ENCODE measurements at regions not wholly inside any gene's neighbourhood (a gene's known extent, or its start where the extent isn't known, plus 50 kb on each side); places are given as distances from the start of the nearest gene placed in this dataset.

- Histone ChIP-seq H3K27me3 (no peaks in the 10 kb centered on the region), H3K36me3 (no peaks in the 10 kb centered on the region), H3K9me3 (no peaks in the 10 kb centered on the region), H3K4me2 (no peak overlapping the region), H3K9ac (no peak overlapping the region), H3K27ac (no peak overlapping the region), H3K4me3 (no peak overlapping the region), H3K4me1 (peaks cover 2% of the 10 kb centered on the region; the same call in 1 of the 2 replicates), H4K20me1 (no peaks in the 10 kb centered on the region)
- no peak for TF ChIP-seq Cebpa-rat (IDR thresholded peaks at IDR 0.05)
These were observed 657.2 kb downstream of the IRS1 start for GRCh38 chr2:226142463-226142862.

GRCh38 chr2:226140594-226140993 is 659.0 kb downstream of the IRS1 start:
- H3K4me2 ChIP-seq: no peak overlapping the region
- no peaks in the 10 kb centered on the region for H3K36me3 ChIP-seq
- no peaks in the 10 kb centered on the region for H3K27me3 ChIP-seq
- H3K4me3 ChIP-seq: no peak overlapping the region
- no peaks in the 10 kb centered on the region for H3K9me3 ChIP-seq
- no peak overlapping the region for H3K27ac ChIP-seq
- H4K20me1 ChIP-seq: no peaks in the 10 kb centered on the region
- H3K9ac ChIP-seq: no peak overlapping the region
- TF ChIP-seq Cebpa-rat (IDR thresholded peaks at IDR 0.05): no peak
- peaks cover 15% of the 10 kb centered on the region for H3K4me1 ChIP-seq

- no peaks in the 10 kb centered on the region for H3K9me3 ChIP-seq
- H3K4me1 ChIP-seq: peaks cover 15% of the 10 kb centered on the region
- no peaks in the 10 kb centered on the region for H3K27me3 ChIP-seq
- no peaks in the 10 kb centered on the region for H4K20me1 ChIP-seq
- TF ChIP-seq Cebpa-rat (IDR thresholded peaks at IDR 0.05): no peak
- no peaks in the 10 kb centered on the region for H3K36me3 ChIP-seq
- H3K4me3 ChIP-seq: no peak overlapping the region
- H3K4me2 ChIP-seq: no peak overlapping the region
- no peak overlapping the region for H3K9ac ChIP-seq
- no peak overlapping the region for H3K27ac ChIP-seq
These were observed 659.9 kb downstream of the IRS1 start for GRCh38 chr2:226139759-226140158.

GRCh38 chr2:226137201-226137811 is 662.3 kb downstream of the IRS1 start:
- no peaks in the 10 kb centered on the region for H3K9me3 ChIP-seq
- no peak overlapping the region for H3K27ac ChIP-seq
- H3K27me3 ChIP-seq: no peaks in the 10 kb centered on the region
- no peak overlapping the region for H3K9ac ChIP-seq
- no peak overlapping the region for H3K4me3 ChIP-seq
- no peaks in the 10 kb centered on the region for H3K36me3 ChIP-seq
- no peak for TF ChIP-seq Cebpa-rat (IDR thresholded peaks at IDR 0.05)
- H3K4me2 ChIP-seq: peak overlapping the region; percentile 43
- H4K20me1 ChIP-seq: no peaks in the 10 kb centered on the region
- H3K4me1 ChIP-seq: peaks cover 15% of the 10 kb centered on the region

- no peak for TF ChIP-seq Cebpa-rat (IDR thresholded peaks at IDR 0.05)
- Histone ChIP-seq H3K4me1 (peaks cover 15% of the 10 kb centered on the region), H3K9me3 (no peaks in the 10 kb centered on the region), H3K9ac (no peak overlapping the region), H4K20me1 (no peaks in the 10 kb centered on the region), H3K4me2 (peak overlapping the region; percentile 43), H3K27ac (no peak overlapping the region), H3K4me3 (no peak overlapping the region), H3K27me3 (no peaks in the 10 kb centered on the region), H3K36me3 (no peaks in the 10 kb centered on the region)
These were observed 662.9 kb downstream of the IRS1 start for GRCh38 chr2:226136739-226137138.

- no peak overlapping the region for H3K27ac ChIP-seq
- no peak overlapping the region for H3K4me3 ChIP-seq
- H3K9me3 ChIP-seq: no peaks in the 10 kb centered on the region
- H3K4me2 ChIP-seq: peak overlapping the region; percentile 43; the same call in 1 of the 2 replicates
- TF ChIP-seq Cebpa-rat (IDR thresholded peaks at IDR 0.05): no peak
- no peaks in the 10 kb centered on the region for H3K27me3 ChIP-seq
- H3K4me1 ChIP-seq: peaks cover 15% of the 10 kb centered on the region
- no peak overlapping the region for H3K9ac ChIP-seq
- H3K36me3 ChIP-seq: no peaks in the 10 kb centered on the region
- no peaks in the 10 kb centered on the region for H4K20me1 ChIP-seq
These were observed 663.6 kb downstream of the IRS1 start for GRCh38 chr2:226135861-226136548.

- Histone ChIP-seq H4K20me1 (no peaks in the 10 kb centered on the region), H3K4me2 (no peak overlapping the region), H3K27ac (no peak overlapping the region), H3K36me3 (no peaks in the 10 kb centered on the region), H3K27me3 (no peaks in the 10 kb centered on the region), H3K4me3 (no peak overlapping the region), H3K9ac (no peak overlapping the region), H3K4me1 (peaks cover 13% of the 10 kb centered on the region), H3K9me3 (no peaks in the 10 kb centered on the region)
- no peak for TF ChIP-seq Cebpa-rat (IDR thresholded peaks at IDR 0.05)
These were observed 667.1 kb downstream of the IRS1 start for GRCh38 chr2:226132323-226133215.

- no peak overlapping the region for H3K9ac ChIP-seq
- no peak overlapping the region for H3K27ac ChIP-seq
- H3K9me3 ChIP-seq: no peaks in the 10 kb centered on the region
- no peak overlapping the region for H3K4me2 ChIP-seq
- peaks cover 1% of the 10 kb centered on the region for H3K4me1 ChIP-seq
- H3K27me3 ChIP-seq: no peaks in the 10 kb centered on the region
- H3K36me3 ChIP-seq: no peaks in the 10 kb centered on the region
- H3K4me3 ChIP-seq: no peak overlapping the region
- TF ChIP-seq Cebpa-rat (IDR thresholded peaks at IDR 0.05): no peak
- H4K20me1 ChIP-seq: no peaks in the 10 kb centered on the region
These were observed 668.3 kb downstream of the IRS1 start for GRCh38 chr2:226131299-226131784.

- TF ChIP-seq Cebpa-rat (IDR thresholded peaks at IDR 0.05): no peak
- Histone ChIP-seq H4K20me1 (no peaks in the 10 kb centered on the region), H3K27ac (no peak overlapping the region), H3K36me3 (no peaks in the 10 kb centered on the region), H3K4me2 (no peak overlapping the region), H3K27me3 (no peaks in the 10 kb centered on the region), H3K9ac (no peak overlapping the region), H3K9me3 (no peaks in the 10 kb centered on the region), H3K4me3 (no peak overlapping the region), H3K4me1 (no peaks in the 10 kb centered on the region)
These were observed 669.4 kb downstream of the IRS1 start for GRCh38 chr2:226130192-226130591.

GRCh38 chr2:226127682-226128081 is 671.9 kb downstream of the IRS1 start:
- no peak overlapping the region for H3K4me2 ChIP-seq
- TF ChIP-seq Cebpa-rat (IDR thresholded peaks at IDR 0.05): no peak
- H3K27ac ChIP-seq: no peak overlapping the region
- no peaks in the 10 kb centered on the region for H3K4me1 ChIP-seq
- no peaks in the 10 kb centered on the region for H4K20me1 ChIP-seq
- H3K27me3 ChIP-seq: no peaks in the 10 kb centered on the region
- no peaks in the 10 kb centered on the region for H3K36me3 ChIP-seq
- H3K4me3 ChIP-seq: no peak overlapping the region
- no peak overlapping the region for H3K9ac ChIP-seq
- no peaks in the 10 kb centered on the region for H3K9me3 ChIP-seq
